RWPE1 (cell line): ENCODE measurements at regions not wholly inside any gene's neighbourhood (a gene's known extent, or its start where the extent isn't known, plus 50 kb on each side); places are given as distances from the start of the nearest gene placed in this dataset.

ENCODE experiments used
- CTCF ChIA-PET: fragments of 350-600 bp; sonication (Branson Sonifier 250); formaldehyde crosslinking; extraction: SDS; loops from one replicate; lab custom pipeline; 2021; lab: Yijun Ruan, JAX
- POLR2A ChIA-PET: fragments of 400-600 bp; formaldehyde crosslinking; extraction: SDS; loops from one replicate; lab custom pipeline; 2020; ENCODE audit warnings: antibody characterized with exemption; ENCODE audit not compliant: low non-redundant PET; lab: Yijun Ruan, JAX
- DNase-seq: peaks from one replicate; pipeline ENCODE4 v3.0.0; 2012; ENCODE audit warnings: low spot score
- H3K27ac ChIP-seq: fragments of 450-650 bp; 2 replicates; pipeline ENCODE4 v1.5.1; 2017
- CTCF ChIP-seq: fragments of 450-650 bp; conservative IDR thresholded peaks from 2 replicates; pipeline ENCODE4 v1.5.1; 2017; ENCODE audit warnings: low read depth, mild to moderate bottlenecking

DNA sequence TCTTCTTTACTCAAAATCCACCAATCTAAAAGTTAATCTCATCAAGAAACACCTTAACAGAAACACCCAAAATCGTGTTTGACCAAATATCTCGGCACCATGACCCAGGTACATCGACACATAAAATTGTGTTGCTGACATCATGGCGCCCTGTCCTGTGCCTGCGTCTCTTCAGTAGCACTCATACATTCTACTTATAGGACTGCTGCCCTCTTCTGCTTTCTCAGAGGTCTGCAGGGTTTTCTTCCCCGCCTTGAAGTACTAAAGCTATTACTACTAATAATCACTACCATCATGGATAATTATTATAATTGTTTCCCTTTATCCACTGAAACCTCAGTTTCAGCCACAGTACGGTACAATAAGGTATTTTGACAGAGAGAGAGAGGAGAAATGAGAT, 1403.1 kb upstream of the TENM3 start:
- no peak for DNase-seq
- ChIA-PET CTCF (no interaction called here), POLR2A (no interaction called here)
- H3K27ac ChIP-seq: no peak overlapping the region
- no peak for TF ChIP-seq CTCF

- H3K27ac ChIP-seq: no peak overlapping the region
- POLR2A ChIA-PET: no interaction called here
- no peak for DNase-seq
- no peak for TF ChIP-seq CTCF
- CTCF ChIA-PET: interaction anchor here (0.6 kb wide), 1 partner anchor 460 kb away, joined by 5 read pairs; no protein-coding TSS in a partner anchor
Measured at GRCh38 chr4:180850318-180850940, 1392.8 kb upstream of the TENM3 start.

- POLR2A ChIA-PET: no interaction called here
Measured at GRCh38 chr4:180852738-180853137, 1390.5 kb upstream of the TENM3 start.

DNA sequence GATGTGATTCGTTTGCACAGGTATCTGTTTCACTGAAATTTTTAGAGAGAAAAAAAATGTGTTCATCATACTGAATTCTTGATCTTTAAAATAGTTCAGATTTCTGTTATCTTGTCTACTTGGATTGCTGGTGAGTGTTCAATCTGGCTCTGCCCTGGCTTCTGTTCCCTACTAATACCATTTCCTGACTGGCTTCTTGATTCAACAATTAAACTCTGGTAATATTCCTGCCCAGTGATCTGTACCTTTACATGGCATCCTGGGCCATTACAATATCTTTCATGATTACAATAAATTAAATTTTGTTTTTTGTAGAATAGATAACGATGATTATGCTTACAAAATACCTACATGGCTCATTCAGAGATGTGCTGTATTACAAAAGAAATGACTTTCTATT, 1388.0 kb upstream of the TENM3 start:
- ChIA-PET CTCF (no interaction called here), POLR2A (no interaction called here)
- H3K27ac ChIP-seq: no peak overlapping the region
- DNase-seq: no peak
- no peak for TF ChIP-seq CTCF

More at GRCh38 chr4:180852738-180853137, 1390.5 kb upstream of the TENM3 start:
- no peak overlapping the region for H3K27ac ChIP-seq
- no peak for DNase-seq
- no peak for TF ChIP-seq CTCF
- CTCF ChIA-PET: interaction anchor here (0.7 kb wide), 1 partner anchor 128 kb away, joined by 3 read pairs; no protein-coding TSS in a partner anchor

GRCh38 chr4:180860089-180860720, 1383.0 kb upstream of the TENM3 start:
- CTCF ChIA-PET: interaction anchor here (0.5 kb wide), 1 partner anchor 265 kb away, joined by 3 read pairs; no protein-coding TSS in a partner anchor
- no peak overlapping the region for H3K27ac ChIP-seq
- POLR2A ChIA-PET: no interaction called here
- TF ChIP-seq CTCF: no peak
- DNase-seq: no peak

DNA sequence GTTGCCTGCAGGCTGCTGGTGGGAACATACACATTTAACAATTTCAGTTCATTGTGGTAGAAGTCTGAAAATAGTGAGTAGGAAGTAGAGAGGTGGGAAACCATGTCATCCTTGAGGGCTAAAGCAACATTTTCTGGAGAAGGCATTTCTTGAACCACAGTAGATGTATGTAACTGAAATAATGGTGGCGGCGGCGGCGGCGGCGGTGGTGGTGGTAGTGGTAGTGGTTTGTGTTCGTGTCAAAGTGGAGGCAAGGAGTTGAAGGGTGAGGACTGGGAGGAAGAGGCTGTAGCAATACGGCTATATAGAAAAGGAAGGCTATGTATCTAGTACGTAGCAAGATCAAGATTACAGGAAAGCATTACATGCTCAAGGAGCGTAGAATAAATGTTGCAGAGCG, 1381.6 kb upstream of the TENM3 start:
- H3K27ac ChIP-seq: no peak overlapping the region
- CTCF ChIA-PET: no interaction called here
- TF ChIP-seq CTCF: no peak
- POLR2A ChIA-PET: no interaction called here
- DNase-seq: no peak
